Gastroesophageal sphincter (tissue), 4 donors: ENCODE measurements at regions not wholly inside any gene's neighbourhood (a gene's known extent, or its start where the extent isn't known, plus 50 kb on each side); places are given as distances from the start of the nearest gene placed in this dataset.

Experiments
- ATAC-seq: fragments of 150-250 bp; one replicate; pipeline ENCODE4 v1.9.1; 2016; ENCODE audit warnings: mild to moderate bottlenecking, moderate library complexity
- H3K27ac ChIP-seq, 4 donors: fragments of 200-600 bp; sonication (generic) in 3 of 4; 1 replicate in 3 of 4; 2 replicates in 1 of 4; pipeline ENCODE4 v1.5.1; 2016 to 2019
- H3K27me3 ChIP-seq: fragments of 200-600 bp; sonication (generic); one replicate; pipeline ENCODE4 v1.5.1; 2019
- H3K36me3 ChIP-seq, 2 donors: fragments of 200-600 bp; sonication (generic); one replicate each; pipeline ENCODE4 v1.5.1; 2019; ENCODE audit warnings: control low read depth in 1 of 2
- H3K4me1 ChIP-seq, 3 donors: fragments of 200-600 bp; sonication (generic); 1 replicate in 2 of 3; 2 replicates in 1 of 3; pipeline ENCODE4 v1.5.1; 2016 to 2019; ENCODE audit warnings: control low read depth in 2 of 3
- H3K4me3 ChIP-seq, 2 donors: fragments of 200-600 bp; sonication (generic); one replicate each; pipeline ENCODE4 v1.5.1; 2019; ENCODE audit warnings: mild to moderate bottlenecking in 1 of 2, moderate library complexity in 1 of 2
- H3K9me3 ChIP-seq, 3 donors: fragments of 200-600 bp; sonication (generic); one replicate each; pipeline ENCODE4 v1.5.1; 2017 to 2019; ENCODE audit warnings: control low read depth in 2 of 3
- EP300 ChIP-seq: sonication (generic); formaldehyde crosslinking; IDR thresholded peaks from one replicate; pipeline ENCODE4 v1.6.1; 2017; ENCODE audit warnings: antibody characterized with exemption, mild to moderate bottlenecking
- POLR2A ChIP-seq, 2 donors: fragments of 450-650 bp; IDR thresholded peaks; one replicate each; pipeline ENCODE4 v1.6.1; 2017; ENCODE audit warnings: antibody characterized with exemption in 2 of 2, mild to moderate bottlenecking in 2 of 2, moderate library complexity in 1 of 2
- POLR2AphosphoS5 ChIP-seq: sonication (generic); formaldehyde crosslinking; IDR thresholded peaks from one replicate; pipeline ENCODE4 v1.6.1; 2017; ENCODE audit warnings: antibody characterized with exemption
- WGBS, 2 donors: methylation state at CpG; one replicate each; pipeline ENCODE4 v1.1.5; 2018; ENCODE audit warnings: low coverage in 1 of 2; 5-methylcytosine and 5-hydroxymethylcytosine counted together
- TF ChIP-seq, protein P1 (sequence below), 4 experiments: fragments of 200-600 bp in 2 of 4; fragments of 450-650 bp in 2 of 4; sonication (generic) in 1 of 4; IDR thresholded peaks; one replicate each; pipeline ENCODE4 v1.5.1; 2017 to 2019; ENCODE audit warnings: antibody characterized with exemption in 4 of 4, mild to moderate bottlenecking in 2 of 4, moderate library complexity in 2 of 4

DNA sequence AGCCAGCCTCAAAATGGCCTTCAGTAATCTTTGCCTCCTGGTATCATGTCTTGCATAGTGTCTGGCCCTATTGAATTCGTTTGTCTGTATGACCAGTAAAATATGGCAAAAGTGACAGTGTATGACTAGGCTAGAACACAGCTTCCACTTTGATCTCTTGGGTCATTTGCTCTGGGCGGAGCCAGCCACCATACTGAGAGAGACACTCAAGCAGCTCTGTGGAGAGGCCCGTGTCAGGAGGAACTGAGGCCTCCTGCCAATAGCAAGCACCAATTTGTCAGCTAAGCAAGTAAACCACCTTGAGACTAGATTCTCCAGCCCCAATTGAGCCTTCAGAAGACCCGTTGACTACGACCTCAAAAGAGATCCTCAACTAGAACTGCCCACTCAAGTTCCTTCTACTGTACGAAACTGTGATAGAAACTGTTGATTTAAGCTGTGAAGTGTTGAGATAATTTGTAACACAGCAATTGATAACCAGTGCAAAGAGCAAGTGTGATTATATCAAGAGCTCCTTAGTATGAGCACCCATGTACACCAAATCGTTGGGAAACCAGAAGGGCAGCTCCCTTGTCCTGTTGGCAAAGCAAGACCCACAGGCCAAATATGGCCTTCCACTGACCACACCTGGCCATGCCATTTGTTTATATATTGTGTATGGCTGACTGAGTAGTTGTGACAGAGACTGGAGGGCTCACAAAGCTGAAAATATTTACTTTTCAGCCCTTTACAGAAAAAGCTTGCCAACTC lies 52.7 kb upstream of the SERBP1 start:
- Histone ChIP-seq H3K27ac (no peak overlapping the region), H3K27me3 (no peaks in the 10 kb centered on the region), H3K4me1 (peaks cover 0 to 9% (median 0%) of the 10 kb centered on the region in 3 donors), H3K4me3 (no peak overlapping the region), H3K36me3 (no peaks in the 10 kb centered on the region), H3K9me3 (no peaks in the 10 kb centered on the region)
- TF ChIP-seq, protein P1, sequence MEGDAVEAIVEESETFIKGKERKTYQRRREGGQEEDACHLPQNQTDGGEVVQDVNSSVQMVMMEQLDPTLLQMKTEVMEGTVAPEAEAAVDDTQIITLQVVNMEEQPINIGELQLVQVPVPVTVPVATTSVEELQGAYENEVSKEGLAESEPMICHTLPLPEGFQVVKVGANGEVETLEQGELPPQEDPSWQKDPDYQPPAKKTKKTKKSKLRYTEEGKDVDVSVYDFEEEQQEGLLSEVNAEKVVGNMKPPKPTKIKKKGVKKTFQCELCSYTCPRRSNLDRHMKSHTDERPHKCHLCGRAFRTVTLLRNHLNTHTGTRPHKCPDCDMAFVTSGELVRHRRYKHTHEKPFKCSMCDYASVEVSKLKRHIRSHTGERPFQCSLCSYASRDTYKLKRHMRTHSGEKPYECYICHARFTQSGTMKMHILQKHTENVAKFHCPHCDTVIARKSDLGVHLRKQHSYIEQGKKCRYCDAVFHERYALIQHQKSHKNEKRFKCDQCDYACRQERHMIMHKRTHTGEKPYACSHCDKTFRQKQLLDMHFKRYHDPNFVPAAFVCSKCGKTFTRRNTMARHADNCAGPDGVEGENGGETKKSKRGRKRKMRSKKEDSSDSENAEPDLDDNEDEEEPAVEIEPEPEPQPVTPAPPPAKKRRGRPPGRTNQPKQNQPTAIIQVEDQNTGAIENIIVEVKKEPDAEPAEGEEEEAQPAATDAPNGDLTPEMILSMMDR (IDR thresholded peaks at IDR 0.05) = no peak
- TF ChIP-seq POLR2AphosphoS5 (no peak), POLR2A (IDR thresholded peaks at IDR 0.05) (no peak), EP300 (no peak)
- no peak for ATAC-seq
- 90 to 94% methylated on average over 3 to 5 of the region's 7 CpGs for WGBS, 2 donors

- TF ChIP-seq EP300 (no peak), POLR2A (IDR thresholded peaks at IDR 0.05) (no peak), POLR2AphosphoS5 (no peak)
- TF ChIP-seq, protein P1 (IDR thresholded peaks at IDR 0.05) = no peak
- Histone ChIP-seq H3K27ac (no peak overlapping the region), H3K4me3 (no peak overlapping the region), H3K4me1 (peaks cover 0 to under 1% (median 0%) of the 10 kb centered on the region in 3 donors), H3K9me3 (no peaks in the 10 kb centered on the region), H3K36me3 (no peaks in the 10 kb centered on the region), H3K27me3 (no peaks in the 10 kb centered on the region)
- ATAC-seq = no peak
- 0 to 17% methylated on average over 1 of the region's 2 CpGs for WGBS, 2 donors
Observed at GRCh38 chr1:67484492-67484891, 54.3 kb upstream of the SERBP1 start.

DNA sequence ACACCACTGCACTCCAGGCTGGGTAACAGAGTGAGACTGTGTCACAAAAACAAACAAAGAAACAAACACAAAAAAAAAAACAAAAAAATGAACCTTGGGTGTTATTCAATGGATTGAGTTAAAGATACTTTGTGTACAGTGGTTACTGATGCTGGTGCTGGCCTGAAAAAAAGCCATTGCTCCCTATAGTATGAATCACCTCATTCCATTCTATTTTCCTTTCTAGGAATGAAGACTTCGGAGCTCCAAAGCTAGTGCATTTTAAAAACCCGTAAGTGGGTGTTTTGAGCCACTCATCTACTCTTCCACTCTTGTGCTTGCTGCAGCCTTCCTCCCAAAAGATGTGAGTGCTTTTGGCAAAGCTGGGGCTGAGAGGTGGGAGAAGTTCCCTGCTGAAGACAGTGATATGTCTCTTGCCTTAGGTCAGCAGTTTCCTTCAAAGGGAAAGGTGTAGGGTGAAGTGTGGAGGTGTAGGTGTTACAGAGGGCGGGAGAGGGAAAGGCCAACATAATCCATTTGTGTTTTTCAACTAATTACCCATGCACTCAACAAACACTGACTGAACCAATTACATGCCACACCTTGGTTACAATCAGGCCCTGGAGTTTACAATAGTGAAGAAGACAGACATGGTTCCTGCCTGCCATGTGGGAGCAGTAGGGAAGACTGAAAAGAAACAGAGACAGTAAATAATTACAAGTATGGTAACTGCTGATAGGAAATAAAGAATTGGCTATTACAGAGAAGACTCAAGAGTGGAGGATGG lies 55.0 kb upstream of the SERBP1 start:
- Histone ChIP-seq H3K4me1 (no peaks in the 10 kb centered on the region), H3K9me3 (no peaks in the 10 kb centered on the region), H3K27me3 (no peaks in the 10 kb centered on the region), H3K36me3 (no peaks in the 10 kb centered on the region), H3K4me3 (no peak overlapping the region), H3K27ac (no peak overlapping the region)
- no peak for ATAC-seq
- WGBS, 2 donors = 62 to 100% methylated on average over 2 to 3 of the region's 3 CpGs
- TF ChIP-seq, protein P1 (IDR thresholded peaks at IDR 0.05) = no peak
- TF ChIP-seq POLR2A (IDR thresholded peaks at IDR 0.05) (no peak), POLR2AphosphoS5 (no peak), EP300 (no peak)

- TF ChIP-seq, protein P1 (IDR thresholded peaks at IDR 0.05) = peak in 3 of 4 experiments; percentile 29 to 36 (median 34)
- TF ChIP-seq EP300 = no peak
- no peak for TF ChIP-seq POLR2A (IDR thresholded peaks at IDR 0.05)
- ATAC-seq = peak; percentile 34
Observed at GRCh38 chr1:67489643-67490042, 59.4 kb upstream of the SERBP1 start.

More at GRCh38 chr1:67489643-67490042, 59.4 kb upstream of the SERBP1 start:
- 29 to 33% methylated on average over 1 of the region's 1 CpG for WGBS, 2 donors
- Histone ChIP-seq H3K27me3 (no peaks in the 10 kb centered on the region), H3K36me3 (no peaks in the 10 kb centered on the region), H3K4me3 (no peak overlapping the region), H3K9me3 (no peaks in the 10 kb centered on the region), H3K27ac (no peak overlapping the region), H3K4me1 (no peaks in the 10 kb centered on the region)
